ENCODE measurements at regions not wholly inside any gene's neighbourhood (a gene's known extent, or its start where the extent isn't known, plus 50 kb on each side); places are given as distances from the start of the nearest gene placed in this dataset.

GRCh38 chr13:22903925-22904324, 276.9 kb upstream of the SGCG start:
- TF ChIP-seq, protein P1, sequence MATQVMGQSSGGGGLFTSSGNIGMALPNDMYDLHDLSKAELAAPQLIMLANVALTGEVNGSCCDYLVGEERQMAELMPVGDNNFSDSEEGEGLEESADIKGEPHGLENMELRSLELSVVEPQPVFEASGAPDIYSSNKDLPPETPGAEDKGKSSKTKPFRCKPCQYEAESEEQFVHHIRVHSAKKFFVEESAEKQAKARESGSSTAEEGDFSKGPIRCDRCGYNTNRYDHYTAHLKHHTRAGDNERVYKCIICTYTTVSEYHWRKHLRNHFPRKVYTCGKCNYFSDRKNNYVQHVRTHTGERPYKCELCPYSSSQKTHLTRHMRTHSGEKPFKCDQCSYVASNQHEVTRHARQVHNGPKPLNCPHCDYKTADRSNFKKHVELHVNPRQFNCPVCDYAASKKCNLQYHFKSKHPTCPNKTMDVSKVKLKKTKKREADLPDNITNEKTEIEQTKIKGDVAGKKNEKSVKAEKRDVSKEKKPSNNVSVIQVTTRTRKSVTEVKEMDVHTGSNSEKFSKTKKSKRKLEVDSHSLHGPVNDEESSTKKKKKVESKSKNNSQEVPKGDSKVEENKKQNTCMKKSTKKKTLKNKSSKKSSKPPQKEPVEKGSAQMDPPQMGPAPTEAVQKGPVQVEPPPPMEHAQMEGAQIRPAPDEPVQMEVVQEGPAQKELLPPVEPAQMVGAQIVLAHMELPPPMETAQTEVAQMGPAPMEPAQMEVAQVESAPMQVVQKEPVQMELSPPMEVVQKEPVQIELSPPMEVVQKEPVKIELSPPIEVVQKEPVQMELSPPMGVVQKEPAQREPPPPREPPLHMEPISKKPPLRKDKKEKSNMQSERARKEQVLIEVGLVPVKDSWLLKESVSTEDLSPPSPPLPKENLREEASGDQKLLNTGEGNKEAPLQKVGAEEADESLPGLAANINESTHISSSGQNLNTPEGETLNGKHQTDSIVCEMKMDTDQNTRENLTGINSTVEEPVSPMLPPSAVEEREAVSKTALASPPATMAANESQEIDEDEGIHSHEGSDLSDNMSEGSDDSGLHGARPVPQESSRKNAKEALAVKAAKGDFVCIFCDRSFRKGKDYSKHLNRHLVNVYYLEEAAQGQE (IDR thresholded peaks at IDR 0.05; ENCODE audit: insufficient read depth in 1 of 2, low read depth in 2 of 2, low read length in 1 of 2), result no peak
- TF ChIP-seq, protein P2, sequence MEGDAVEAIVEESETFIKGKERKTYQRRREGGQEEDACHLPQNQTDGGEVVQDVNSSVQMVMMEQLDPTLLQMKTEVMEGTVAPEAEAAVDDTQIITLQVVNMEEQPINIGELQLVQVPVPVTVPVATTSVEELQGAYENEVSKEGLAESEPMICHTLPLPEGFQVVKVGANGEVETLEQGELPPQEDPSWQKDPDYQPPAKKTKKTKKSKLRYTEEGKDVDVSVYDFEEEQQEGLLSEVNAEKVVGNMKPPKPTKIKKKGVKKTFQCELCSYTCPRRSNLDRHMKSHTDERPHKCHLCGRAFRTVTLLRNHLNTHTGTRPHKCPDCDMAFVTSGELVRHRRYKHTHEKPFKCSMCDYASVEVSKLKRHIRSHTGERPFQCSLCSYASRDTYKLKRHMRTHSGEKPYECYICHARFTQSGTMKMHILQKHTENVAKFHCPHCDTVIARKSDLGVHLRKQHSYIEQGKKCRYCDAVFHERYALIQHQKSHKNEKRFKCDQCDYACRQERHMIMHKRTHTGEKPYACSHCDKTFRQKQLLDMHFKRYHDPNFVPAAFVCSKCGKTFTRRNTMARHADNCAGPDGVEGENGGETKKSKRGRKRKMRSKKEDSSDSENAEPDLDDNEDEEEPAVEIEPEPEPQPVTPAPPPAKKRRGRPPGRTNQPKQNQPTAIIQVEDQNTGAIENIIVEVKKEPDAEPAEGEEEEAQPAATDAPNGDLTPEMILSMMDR (IDR thresholded peaks at IDR 0.05), result no peak
- no peak for TF ChIP-seq POLR2AphosphoS5 (IDR thresholded peaks at IDR 0.05; ENCODE audit: low read depth, low read length)
